ENCODE measurements at regions not wholly inside any gene's neighbourhood (a gene's known extent, or its start where the extent isn't known, plus 50 kb on each side); places are given as distances from the start of the nearest gene placed in this dataset.
A peak's percentile ranks its signal among the peaks of the same experiment; 100 is the strongest.
"Not testable (repeated sequence)": the region's sequence is repeated elsewhere in the genome, so short reads cannot be mapped to it uniquely, and the experiment has no call there.

GRCh38 chr11:109934151-109934550 lies 159.0 kb upstream of the ZC3H12C start:
- DNase-seq (ENCODE audit: low read depth in 2 of 2) = no peak

GRCh38 chr11:109936661-109937180 lies 156.5 kb upstream of the ZC3H12C start:
- no peak for DNase-seq (ENCODE audit: low read depth in 2 of 2)

- no peak for DNase-seq (ENCODE audit: low read depth in 2 of 2)
Measured at GRCh38 chr11:109937968-109938367, 155.2 kb upstream of the ZC3H12C start.

GRCh38 chr11:109939166-109939810 lies 153.9 kb upstream of the ZC3H12C start:
- DNase-seq (ENCODE audit: low read depth in 2 of 2) = no peak

- no peak for DNase-seq (ENCODE audit: low read depth in 2 of 2)
Measured at GRCh38 chr11:109940816-109941215, 152.4 kb upstream of the ZC3H12C start.

- DNase-seq (ENCODE audit: low read depth in 2 of 2) = no peak
Measured at GRCh38 chr11:109945626-109946321, 147.4 kb upstream of the ZC3H12C start.

- peak; percentile 24 to 59 for DNase-seq (ENCODE audit: low read depth in 2 of 2)
Measured at GRCh38 chr11:109946322-109946846, 146.8 kb upstream of the ZC3H12C start.

GRCh38 chr11:109954534-109954933 lies 138.7 kb upstream of the ZC3H12C start:
- no peak for DNase-seq (ENCODE audit: low read depth in 2 of 2)

GRCh38 chr11:109956124-109956793 lies 136.9 kb upstream of the ZC3H12C start:
- no peak for DNase-seq (ENCODE audit: low read depth in 2 of 2)

- DNase-seq (ENCODE audit: low read depth in 2 of 2) = no peak
Measured at GRCh38 chr11:109957000-109957399, 136.2 kb upstream of the ZC3H12C start.

- DNase-seq (ENCODE audit: low read depth in 2 of 2) = no peak
Measured at GRCh38 chr11:109957601-109958000, 135.6 kb upstream of the ZC3H12C start.

GRCh38 chr11:109958131-109958820 lies 134.9 kb upstream of the ZC3H12C start:
- no peak for DNase-seq (ENCODE audit: low read depth in 2 of 2)

GRCh38 chr11:109958821-109959166 lies 134.4 kb upstream of the ZC3H12C start:
- no peak for DNase-seq (ENCODE audit: low read depth in 2 of 2)

GRCh38 chr11:109960831-109961230 lies 132.4 kb upstream of the ZC3H12C start:
- no peak for DNase-seq (ENCODE audit: low read depth in 2 of 2)

- no peak for DNase-seq (ENCODE audit: low read depth in 2 of 2)
Measured at GRCh38 chr11:109961261-109961660, 131.9 kb upstream of the ZC3H12C start.

- DNase-seq (ENCODE audit: low read depth in 2 of 2) = no peak
Measured at GRCh38 chr11:109963101-109963500, 130.1 kb upstream of the ZC3H12C start.

GRCh38 chr11:109964487-109964886 lies 128.7 kb upstream of the ZC3H12C start:
- DNase-seq (ENCODE audit: low read depth in 2 of 2) = no peak

GRCh38 chr11:109965445-109965844 lies 127.7 kb upstream of the ZC3H12C start:
- not testable (repeated sequence) for DNase-seq (ENCODE audit: low read depth in 2 of 2)

- DNase-seq (ENCODE audit: low read depth in 2 of 2) = not testable (repeated sequence)
Measured at GRCh38 chr11:109965926-109966325, 127.3 kb upstream of the ZC3H12C start.

GRCh38 chr11:109967136-109967535 lies 126.1 kb upstream of the ZC3H12C start:
- not testable (repeated sequence) for DNase-seq (ENCODE audit: low read depth in 2 of 2)

- DNase-seq (ENCODE audit: low read depth in 2 of 2) = no peak
Measured at GRCh38 chr11:109968299-109968698, 124.9 kb upstream of the ZC3H12C start.

GRCh38 chr11:109968781-109969180 lies 124.4 kb upstream of the ZC3H12C start:
- DNase-seq (ENCODE audit: low read depth in 2 of 2) = no peak
